ENCODE measurements at regions not wholly inside any gene's neighbourhood (a gene's known extent, or its start where the extent isn't known, plus 50 kb on each side); places are given as distances from the start of the nearest gene placed in this dataset.

GRCh38 chr4:175271010-175271630 lies 353.0 kb downstream of the ADAM29 start:
- CTCF ChIA-PET: no interaction called here
- no peaks in the 10 kb centered on the region for H3K9me3 ChIP-seq (ENCODE audit: control insufficient read depth in 1 of 2, insufficient read depth in 1 of 2, low read depth in 1 of 2, low read length in 2 of 2)
- no peak overlapping the region for H3K9ac ChIP-seq (ENCODE audit: low read length)
- H3K27ac ChIP-seq (ENCODE audit: low read depth, low read length): no peak overlapping the region
- no peak overlapping the region for H3K4me2 ChIP-seq (ENCODE audit: low read length)
- H3K4me3 ChIP-seq (replicated peaks in 1 of 2; ENCODE audit: low read depth in 1 of 2, low read length in 2 of 2): no peak overlapping the region
- intact Hi-C loops (cut with micrococcal nuclease): loop anchor here (10.0 kb wide), 1 partner anchor 264 kb away; no protein-coding TSS in a partner anchor
- peaks cover 0 to 11% of the 10 kb centered on the region in 2 experiments; a peak in 2 of 4 replicates for H3K4me1 ChIP-seq (ENCODE audit: control insufficient read depth in 1 of 2, insufficient read depth in 2 of 2, low read length in 2 of 2)
- BruUV-seq (replicated peaks): no TSS peak
- no peaks in the 10 kb centered on the region for H3K27me3 ChIP-seq (ENCODE audit: insufficient read depth, low read length)
- DNase-seq (ENCODE audit: low read depth, low spot score) (no peak), ATAC-seq (no peak)
- H3K79me2 ChIP-seq (ENCODE audit: insufficient read depth, low read length): no peaks in the 10 kb centered on the region
- POLR2A ChIA-PET: no interaction called here
- no peaks in the 10 kb centered on the region for H3K9me2 ChIP-seq (ENCODE audit: insufficient read depth)
- H3K36me3 ChIP-seq (ENCODE audit: control insufficient read depth in 1 of 2, insufficient read depth in 2 of 2, low read length in 2 of 2): no peaks in the 10 kb centered on the region
- no peaks in the 10 kb centered on the region for H4K20me1 ChIP-seq (ENCODE audit: insufficient read depth)
- RAD21 ChIA-PET (ENCODE audit: low non-redundant PET in 1 of 2, low total read pairs in 2 of 2, uncharacterized antibody in 2 of 2, unreplicated experiment in 2 of 2): no interaction called here
- TF ChIP-seq FOSL1 (IDR thresholded peaks at IDR 0.05; ENCODE audit: low read depth) (no peak), ATF3 (IDR thresholded peaks at IDR 0.05) (no peak), EZH2 (IDR thresholded peaks at IDR 0.05) (no peak), EZH2phosphoT487 (IDR thresholded peaks at IDR 0.05; ENCODE audit: borderline replicate concordance) (no peak), TCF7L2 (IDR thresholded peaks at IDR 0.05; ENCODE audit: borderline replicate concordance, extremely low read depth, insufficient read depth, insufficient read length) (no peak), CEBPB (IDR thresholded peaks at IDR 0.05; ENCODE audit: low read depth) (no peak), SRF (IDR thresholded peaks at IDR 0.05; ENCODE audit: low read depth) (no peak), SP1 (IDR thresholded peaks at IDR 0.05; ENCODE audit: low read depth) (no peak)
- TF ChIP-seq, protein P1, sequence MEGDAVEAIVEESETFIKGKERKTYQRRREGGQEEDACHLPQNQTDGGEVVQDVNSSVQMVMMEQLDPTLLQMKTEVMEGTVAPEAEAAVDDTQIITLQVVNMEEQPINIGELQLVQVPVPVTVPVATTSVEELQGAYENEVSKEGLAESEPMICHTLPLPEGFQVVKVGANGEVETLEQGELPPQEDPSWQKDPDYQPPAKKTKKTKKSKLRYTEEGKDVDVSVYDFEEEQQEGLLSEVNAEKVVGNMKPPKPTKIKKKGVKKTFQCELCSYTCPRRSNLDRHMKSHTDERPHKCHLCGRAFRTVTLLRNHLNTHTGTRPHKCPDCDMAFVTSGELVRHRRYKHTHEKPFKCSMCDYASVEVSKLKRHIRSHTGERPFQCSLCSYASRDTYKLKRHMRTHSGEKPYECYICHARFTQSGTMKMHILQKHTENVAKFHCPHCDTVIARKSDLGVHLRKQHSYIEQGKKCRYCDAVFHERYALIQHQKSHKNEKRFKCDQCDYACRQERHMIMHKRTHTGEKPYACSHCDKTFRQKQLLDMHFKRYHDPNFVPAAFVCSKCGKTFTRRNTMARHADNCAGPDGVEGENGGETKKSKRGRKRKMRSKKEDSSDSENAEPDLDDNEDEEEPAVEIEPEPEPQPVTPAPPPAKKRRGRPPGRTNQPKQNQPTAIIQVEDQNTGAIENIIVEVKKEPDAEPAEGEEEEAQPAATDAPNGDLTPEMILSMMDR (IDR thresholded peaks at IDR 0.05 in 2 of 3, conservative IDR thresholded peaks at IDR 0.05 in 1 of 3; ENCODE audit: borderline replicate concordance in 1 of 3, insufficient read depth in 1 of 3, low read depth in 2 of 3, low read length in 2 of 3): no peak
- peak overlapping the region; percentile 74 for H2AFZ ChIP-seq (ENCODE audit: low read depth, low read length, poor library complexity, severe bottlenecking)
